ENCODE measurements at regions not wholly inside any gene's neighbourhood (a gene's known extent, or its start where the extent isn't known, plus 50 kb on each side); places are given as distances from the start of the nearest gene placed in this dataset.

- no peaks in the 10 kb centered on the region for H3K9me3 ChIP-seq (ENCODE audit: control insufficient read depth in 2 of 3, insufficient read depth in 1 of 3, low read length in 3 of 3)
- peaks cover 2% of the 10 kb centered on the region for H3K27me3 ChIP-seq (ENCODE audit: control insufficient read depth, insufficient read depth, low read length)
- no peak for FAIRE-seq
- TF ChIP-seq CTCF (IDR thresholded peaks at IDR 0.05; ENCODE audit: borderline replicate concordance, extremely low read depth, insufficient read depth), result no peak
- DNase-seq, result no peak
- no peak overlapping the region for H3K9ac ChIP-seq (ENCODE audit: low read length in 3 of 3)
- H3K27ac ChIP-seq (ENCODE audit: low read depth in 2 of 2, low read length in 2 of 2), result no peak overlapping the region
- no peak overlapping the region for H3K4me3 ChIP-seq (ENCODE audit: low read length in 3 of 3)
- no peaks in the 10 kb centered on the region for H3K36me3 ChIP-seq (ENCODE audit: control insufficient read depth in 2 of 3, insufficient read depth in 3 of 3, low read length in 3 of 3)
- no peaks in the 10 kb centered on the region for H3K4me1 ChIP-seq (ENCODE audit: control insufficient read depth in 2 of 3, insufficient read depth in 2 of 3, low read depth in 1 of 3, low read length in 3 of 3)
- intact Hi-C loops (cut with DNase I), result no loop called here
These were observed 388.6 kb downstream of the MN1 start for GRCh38 chr22:27412866-27413445.

GRCh38 chr22:27413702-27414101, 387.9 kb downstream of the MN1 start:
- no peak overlapping the region for H3K9ac ChIP-seq (ENCODE audit: low read length in 3 of 3)
- no peak for TF ChIP-seq CTCF (IDR thresholded peaks at IDR 0.05; ENCODE audit: borderline replicate concordance, extremely low read depth, insufficient read depth)
- H3K4me3 ChIP-seq (ENCODE audit: low read length in 3 of 3), result no peak overlapping the region
- peaks cover 2% of the 10 kb centered on the region for H3K27me3 ChIP-seq (ENCODE audit: control insufficient read depth, insufficient read depth, low read length)
- H3K4me1 ChIP-seq (ENCODE audit: control insufficient read depth in 2 of 3, insufficient read depth in 2 of 3, low read depth in 1 of 3, low read length in 3 of 3), result no peaks in the 10 kb centered on the region
- no peak overlapping the region for H3K27ac ChIP-seq (ENCODE audit: low read depth in 2 of 2, low read length in 2 of 2)
- FAIRE-seq (no peak), DNase-seq (no peak)
- intact Hi-C loops (cut with DNase I), result no loop called here
- H3K9me3 ChIP-seq (ENCODE audit: control insufficient read depth in 2 of 3, insufficient read depth in 1 of 3, low read length in 3 of 3), result no peaks in the 10 kb centered on the region
- H3K36me3 ChIP-seq (ENCODE audit: control insufficient read depth in 2 of 3, insufficient read depth in 3 of 3, low read length in 3 of 3), result no peaks in the 10 kb centered on the region

GRCh38 chr22:27416511-27417420, 384.8 kb downstream of the MN1 start:
- TF ChIP-seq CTCF (IDR thresholded peaks at IDR 0.05; ENCODE audit: borderline replicate concordance, extremely low read depth, insufficient read depth), result no peak
- Histone ChIP-seq H3K36me3 (ENCODE audit: control insufficient read depth in 2 of 3, insufficient read depth in 3 of 3, low read length in 3 of 3) (no peaks in the 10 kb centered on the region), H3K4me3 (ENCODE audit: low read length in 3 of 3) (no peak overlapping the region), H3K27ac (ENCODE audit: low read depth in 2 of 2, low read length in 2 of 2) (no peak overlapping the region), H3K4me1 (ENCODE audit: control insufficient read depth in 2 of 3, insufficient read depth in 2 of 3, low read depth in 1 of 3, low read length in 3 of 3) (peaks cover 0 to 6% (median 0%) of the 10 kb centered on the region in 3 donors), H3K27me3 (ENCODE audit: control insufficient read depth, insufficient read depth, low read length) (peaks cover 2% of the 10 kb centered on the region), H3K9ac (ENCODE audit: low read length in 3 of 3) (no peak overlapping the region), H3K9me3 (ENCODE audit: control insufficient read depth in 2 of 3, insufficient read depth in 1 of 3, low read length in 3 of 3) (no peaks in the 10 kb centered on the region)
- FAIRE-seq (no peak), DNase-seq (peak in 3 of 5 donors; percentile 39 to 73 (median 42))
- intact Hi-C loops (cut with DNase I), result no loop called here

All from kidney (tissue), 13 donors.